ENCODE measurements at regions not wholly inside any gene's neighbourhood (a gene's known extent, or its start where the extent isn't known, plus 50 kb on each side); places are given as distances from the start of the nearest gene placed in this dataset.

DNA sequence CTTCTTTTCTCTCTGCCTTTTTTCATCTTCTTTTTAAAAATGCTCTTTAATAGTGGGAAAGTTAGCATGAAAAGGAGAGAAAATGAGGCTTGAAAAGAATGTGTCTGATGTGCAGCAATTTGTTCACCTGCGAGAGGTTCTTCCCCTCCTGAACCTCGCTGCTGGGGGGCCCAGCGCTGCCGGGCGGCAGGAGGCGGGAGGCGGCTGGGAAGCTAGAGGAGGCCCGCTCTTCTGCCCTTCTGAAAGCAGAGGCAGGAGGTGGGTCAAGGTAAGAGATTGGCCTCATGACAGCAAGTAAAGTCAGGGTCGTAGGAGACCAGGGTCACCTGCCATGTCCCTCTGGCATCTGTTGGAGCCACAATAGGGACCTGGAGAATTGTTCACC, 78.6 kb upstream of the TNRC6C start:
- TF ChIP-seq, protein P1, sequence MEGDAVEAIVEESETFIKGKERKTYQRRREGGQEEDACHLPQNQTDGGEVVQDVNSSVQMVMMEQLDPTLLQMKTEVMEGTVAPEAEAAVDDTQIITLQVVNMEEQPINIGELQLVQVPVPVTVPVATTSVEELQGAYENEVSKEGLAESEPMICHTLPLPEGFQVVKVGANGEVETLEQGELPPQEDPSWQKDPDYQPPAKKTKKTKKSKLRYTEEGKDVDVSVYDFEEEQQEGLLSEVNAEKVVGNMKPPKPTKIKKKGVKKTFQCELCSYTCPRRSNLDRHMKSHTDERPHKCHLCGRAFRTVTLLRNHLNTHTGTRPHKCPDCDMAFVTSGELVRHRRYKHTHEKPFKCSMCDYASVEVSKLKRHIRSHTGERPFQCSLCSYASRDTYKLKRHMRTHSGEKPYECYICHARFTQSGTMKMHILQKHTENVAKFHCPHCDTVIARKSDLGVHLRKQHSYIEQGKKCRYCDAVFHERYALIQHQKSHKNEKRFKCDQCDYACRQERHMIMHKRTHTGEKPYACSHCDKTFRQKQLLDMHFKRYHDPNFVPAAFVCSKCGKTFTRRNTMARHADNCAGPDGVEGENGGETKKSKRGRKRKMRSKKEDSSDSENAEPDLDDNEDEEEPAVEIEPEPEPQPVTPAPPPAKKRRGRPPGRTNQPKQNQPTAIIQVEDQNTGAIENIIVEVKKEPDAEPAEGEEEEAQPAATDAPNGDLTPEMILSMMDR (IDR thresholded peaks at IDR 0.05; ENCODE audit: extremely low read depth, low read depth, low read length) = no peak
- Histone ChIP-seq H3K4me3 (ENCODE audit: insufficient read depth, low read length) (no peak overlapping the region), H3K27ac (ENCODE audit: low read depth, low read length) (no peak overlapping the region), H3K4me1 (ENCODE audit: insufficient read depth, low read length) (peaks cover 29% of the 10 kb centered on the region), H3K4me2 (ENCODE audit: insufficient read depth, low read length) (no peak overlapping the region), H4K20me1 (ENCODE audit: insufficient read depth, low read length) (peaks cover 9% of the 10 kb centered on the region), H3K79me2 (ENCODE audit: insufficient read depth, low read length) (no peaks in the 10 kb centered on the region), H3K27me3 (ENCODE audit: insufficient read depth, low read length) (peaks cover 17% of the 10 kb centered on the region), H2AFZ (ENCODE audit: low read length) (no peak overlapping the region), H3K36me3 (ENCODE audit: insufficient read depth, low read length) (no peaks in the 10 kb centered on the region), H3K9me3 (ENCODE audit: low read depth, low read length) (peaks cover 14% of the 10 kb centered on the region)
- no peak for DNase-seq (ENCODE audit: insufficient read length, low spot score, missing footprints)

- peaks cover 12% of the 10 kb centered on the region for H3K9me3 ChIP-seq (ENCODE audit: low read depth, low read length)
- no peak overlapping the region for H2AFZ ChIP-seq (ENCODE audit: low read length)
- peak overlapping the region; percentile 29 for H3K4me3 ChIP-seq (ENCODE audit: insufficient read depth, low read length)
- DNase-seq (ENCODE audit: insufficient read length, low spot score, missing footprints) = no peak
- TF ChIP-seq, protein P1 (IDR thresholded peaks at IDR 0.05; ENCODE audit: extremely low read depth, low read depth, low read length) = no peak
- H4K20me1 ChIP-seq (ENCODE audit: insufficient read depth, low read length) = peaks cover 9% of the 10 kb centered on the region
- H3K27ac ChIP-seq (ENCODE audit: low read depth, low read length) = no peak overlapping the region
- H3K4me1 ChIP-seq (ENCODE audit: insufficient read depth, low read length) = peaks cover 23% of the 10 kb centered on the region
- H3K4me2 ChIP-seq (ENCODE audit: insufficient read depth, low read length) = peak overlapping the region; percentile 62
- no peaks in the 10 kb centered on the region for H3K79me2 ChIP-seq (ENCODE audit: insufficient read depth, low read length)
- no peaks in the 10 kb centered on the region for H3K36me3 ChIP-seq (ENCODE audit: insufficient read depth, low read length)
- H3K27me3 ChIP-seq (ENCODE audit: insufficient read depth, low read length) = peaks cover 19% of the 10 kb centered on the region
Measured at GRCh38 chr17:77880711-77881450, 77.6 kb upstream of the TNRC6C start.

- H3K4me2 ChIP-seq (ENCODE audit: insufficient read depth, low read length) = peak overlapping the region; percentile 62
- TF ChIP-seq, protein P1 (IDR thresholded peaks at IDR 0.05; ENCODE audit: extremely low read depth, low read depth, low read length) = no peak
Measured at GRCh38 chr17:77881545-77881944, 77.0 kb upstream of the TNRC6C start.

DNA sequence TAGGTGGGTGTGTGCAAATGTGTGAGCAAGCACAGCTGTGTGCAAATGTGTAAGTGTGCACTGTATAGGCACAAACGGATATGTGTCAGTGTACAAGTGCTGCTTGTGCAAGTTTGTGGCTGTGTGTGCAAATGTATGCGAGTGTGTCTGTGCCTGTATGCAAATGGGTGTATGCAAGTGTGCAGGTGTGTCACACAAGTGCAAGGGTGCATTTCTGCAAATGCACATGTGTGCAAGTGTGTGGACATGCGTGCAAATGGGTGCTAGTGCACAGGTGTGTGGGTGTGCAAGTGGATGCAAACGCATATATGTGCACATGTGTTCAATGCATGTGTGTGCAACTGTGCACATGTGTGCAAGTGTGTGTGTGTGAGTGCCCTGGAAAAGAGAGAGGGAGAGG, 76.5 kb upstream of the TNRC6C start:
- TF ChIP-seq, protein P1 (IDR thresholded peaks at IDR 0.05; ENCODE audit: extremely low read depth, low read depth, low read length) = no peak
- Histone ChIP-seq H4K20me1 (ENCODE audit: insufficient read depth, low read length) (peaks cover 9% of the 10 kb centered on the region), H2AFZ (ENCODE audit: low read length) (no peak overlapping the region), H3K4me1 (ENCODE audit: insufficient read depth, low read length) (peaks cover 23% of the 10 kb centered on the region), H3K27ac (ENCODE audit: low read depth, low read length) (peak overlapping the region; percentile 24), H3K79me2 (ENCODE audit: insufficient read depth, low read length) (no peaks in the 10 kb centered on the region), H3K36me3 (ENCODE audit: insufficient read depth, low read length) (no peaks in the 10 kb centered on the region), H3K4me2 (ENCODE audit: insufficient read depth, low read length) (peak overlapping the region; percentile 62), H3K27me3 (ENCODE audit: insufficient read depth, low read length) (peaks cover 30% of the 10 kb centered on the region), H3K9me3 (ENCODE audit: low read depth, low read length) (peaks cover 5% of the 10 kb centered on the region), H3K4me3 (ENCODE audit: insufficient read depth, low read length) (peak overlapping the region; percentile 18)
- DNase-seq (ENCODE audit: insufficient read length, low spot score, missing footprints) = no peak

More at GRCh38 chr17:77881545-77881944, 77.0 kb upstream of the TNRC6C start:
- H3K36me3 ChIP-seq (ENCODE audit: insufficient read depth, low read length) = no peaks in the 10 kb centered on the region
- H3K9me3 ChIP-seq (ENCODE audit: low read depth, low read length) = peaks cover 5% of the 10 kb centered on the region
- H3K27ac ChIP-seq (ENCODE audit: low read depth, low read length) = no peak overlapping the region
- H3K27me3 ChIP-seq (ENCODE audit: insufficient read depth, low read length) = peaks cover 25% of the 10 kb centered on the region
- peaks cover 23% of the 10 kb centered on the region for H3K4me1 ChIP-seq (ENCODE audit: insufficient read depth, low read length)
- H3K4me3 ChIP-seq (ENCODE audit: insufficient read depth, low read length) = peak overlapping the region; percentile 29
- H3K79me2 ChIP-seq (ENCODE audit: insufficient read depth, low read length) = no peaks in the 10 kb centered on the region
- H2AFZ ChIP-seq (ENCODE audit: low read length) = no peak overlapping the region
- peaks cover 9% of the 10 kb centered on the region for H4K20me1 ChIP-seq (ENCODE audit: insufficient read depth, low read length)
- peak; percentile 96 for DNase-seq (ENCODE audit: insufficient read length, low spot score, missing footprints)
